UCSD-AML1 (cell line): ENCODE measurements at regions not wholly inside any gene's neighbourhood (a gene's known extent, or its start where the extent isn't known, plus 50 kb on each side); places are given as distances from the start of the nearest gene placed in this dataset.

Source experiments
- DNase-seq: peaks from one replicate; lab custom pipeline; 2025; ENCODE audit not compliant: unreplicated experiment; lab: John Stamatoyannopoulos, UW

DNA sequence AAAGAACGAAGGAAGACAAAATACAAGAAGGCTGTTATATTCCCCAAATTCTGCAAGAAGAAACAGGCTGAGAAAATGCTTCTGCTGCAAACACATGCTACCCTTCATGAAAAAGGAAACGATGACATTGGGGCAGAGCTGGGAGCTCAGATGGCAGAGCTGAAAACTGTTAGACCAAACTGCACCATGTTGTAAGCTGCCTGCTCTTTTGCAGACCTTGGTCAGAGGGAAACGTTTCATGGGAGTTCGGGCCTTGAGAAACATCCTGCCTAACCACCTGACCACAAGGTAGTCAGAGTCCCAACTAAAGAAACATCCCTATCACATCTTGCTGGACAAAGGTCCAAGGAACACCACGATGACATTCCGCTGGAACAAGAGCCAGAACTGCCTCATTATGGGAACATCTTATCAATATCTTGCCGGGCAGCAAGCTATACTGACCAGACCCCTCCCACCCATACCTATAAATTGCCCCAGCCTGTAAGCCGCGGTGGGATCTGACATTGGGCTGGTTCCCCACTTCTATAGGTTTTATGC is 110.7 kb upstream of the CTSC start:
- no peak for DNase-seq

DNA sequence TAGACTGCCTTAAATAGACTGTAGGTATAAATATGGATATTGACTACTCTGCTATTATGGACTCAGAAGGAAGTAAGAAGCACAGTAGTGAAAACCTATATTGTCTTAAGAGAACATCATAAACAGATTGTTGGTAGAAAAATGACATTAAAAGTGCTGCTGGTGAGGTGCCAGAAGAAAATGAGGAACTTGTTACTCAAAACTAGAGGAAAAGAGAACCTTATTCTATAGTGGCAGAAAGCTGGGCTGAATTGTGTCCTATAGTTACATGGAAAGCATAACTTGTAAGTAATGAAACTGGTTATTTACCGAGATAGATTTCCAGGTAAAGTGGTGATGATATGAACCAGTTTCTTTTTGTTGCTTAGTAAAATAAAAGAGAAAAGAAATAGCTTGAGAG is 109.7 kb upstream of the CTSC start:
- DNase-seq: no peak

DNA sequence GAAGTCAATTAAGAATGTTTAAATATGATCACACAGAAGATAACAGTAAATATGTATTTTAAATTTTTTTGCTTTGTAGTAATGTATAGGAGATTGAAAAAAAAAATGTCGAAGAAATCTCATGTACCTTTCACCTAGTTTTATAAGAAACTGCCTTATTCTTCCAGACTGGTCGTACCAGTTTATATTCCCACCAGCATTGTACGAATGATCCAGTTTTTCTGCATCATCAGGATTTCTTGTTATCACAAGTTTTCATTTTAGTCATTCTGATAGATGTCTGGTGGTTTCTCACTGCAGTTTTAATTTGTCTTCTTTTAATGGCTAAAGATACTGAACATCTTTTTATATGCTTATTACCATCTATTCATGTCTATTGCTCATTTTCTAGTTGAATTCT is 101.8 kb upstream of the CTSC start:
- DNase-seq: no peak

DNA sequence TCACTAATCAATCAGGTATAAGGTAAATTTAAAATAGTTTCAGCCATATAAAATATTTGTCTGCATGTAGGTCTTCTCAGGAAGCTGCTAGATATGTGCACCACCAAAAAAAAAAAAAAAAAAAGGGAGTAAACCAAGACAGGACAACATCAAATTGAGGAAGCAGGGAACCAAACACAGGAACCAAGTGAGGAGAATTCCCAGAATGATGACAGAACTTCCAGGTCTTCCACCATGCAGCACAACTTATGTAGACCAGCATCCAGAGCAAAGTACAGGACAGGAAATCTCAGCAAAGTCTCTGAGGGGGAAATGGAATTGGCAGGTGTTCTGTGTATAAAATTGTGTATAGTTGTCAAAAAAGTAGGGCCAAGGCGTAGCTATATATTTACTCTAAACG is 101.2 kb upstream of the CTSC start:
- DNase-seq: no peak

DNA sequence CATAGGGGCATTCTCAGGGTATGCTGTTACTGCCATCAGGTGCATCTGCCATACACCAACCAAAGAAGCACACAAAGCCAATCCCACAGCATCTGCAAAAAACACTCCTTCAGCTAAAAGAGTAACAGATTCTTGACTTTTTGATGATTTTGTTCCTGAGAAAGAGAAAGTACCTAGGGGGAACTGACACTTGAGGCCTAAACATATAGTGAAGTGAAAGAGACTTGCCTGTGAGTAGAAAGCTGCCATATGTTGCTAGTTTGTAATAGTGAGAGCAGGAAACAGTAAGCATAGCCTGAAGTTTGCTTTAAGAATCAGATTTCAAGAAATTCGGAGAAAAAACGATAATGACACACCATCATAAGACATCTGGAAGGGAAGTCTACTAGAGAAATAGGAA is 97.9 kb upstream of the CTSC start:
- DNase-seq: no peak

DNA sequence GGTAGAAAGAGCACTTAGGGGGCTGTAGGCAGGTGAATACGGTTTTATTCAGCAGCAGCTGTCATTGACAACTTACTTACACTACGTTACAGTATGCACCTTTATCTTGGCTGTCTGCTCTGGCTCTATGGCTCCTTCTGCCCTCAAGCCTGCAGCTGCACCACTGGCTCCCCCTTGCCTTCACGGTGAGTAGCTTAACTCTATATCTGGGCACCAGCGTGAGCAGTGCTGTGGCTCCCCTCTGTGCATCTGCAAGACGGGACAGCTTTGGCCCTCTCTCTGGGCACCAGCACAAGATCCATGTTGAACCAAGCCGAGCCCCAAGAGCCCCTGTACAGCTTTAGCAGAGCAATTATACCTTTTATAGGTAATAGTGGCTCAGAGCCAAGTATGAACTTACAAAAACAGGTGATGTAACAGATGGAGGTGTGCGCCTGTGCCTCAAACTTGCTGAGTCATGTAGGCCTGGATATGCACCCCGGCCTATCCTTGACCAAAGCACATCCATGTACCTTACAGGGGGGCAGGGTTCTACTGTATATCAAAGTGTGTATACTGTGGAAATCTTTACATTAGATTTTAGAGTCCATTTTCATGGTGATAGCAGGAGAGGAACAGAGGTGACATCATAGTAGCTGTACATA is 96.9 kb upstream of the CTSC start:
- peak; percentile 17 for DNase-seq

DNA sequence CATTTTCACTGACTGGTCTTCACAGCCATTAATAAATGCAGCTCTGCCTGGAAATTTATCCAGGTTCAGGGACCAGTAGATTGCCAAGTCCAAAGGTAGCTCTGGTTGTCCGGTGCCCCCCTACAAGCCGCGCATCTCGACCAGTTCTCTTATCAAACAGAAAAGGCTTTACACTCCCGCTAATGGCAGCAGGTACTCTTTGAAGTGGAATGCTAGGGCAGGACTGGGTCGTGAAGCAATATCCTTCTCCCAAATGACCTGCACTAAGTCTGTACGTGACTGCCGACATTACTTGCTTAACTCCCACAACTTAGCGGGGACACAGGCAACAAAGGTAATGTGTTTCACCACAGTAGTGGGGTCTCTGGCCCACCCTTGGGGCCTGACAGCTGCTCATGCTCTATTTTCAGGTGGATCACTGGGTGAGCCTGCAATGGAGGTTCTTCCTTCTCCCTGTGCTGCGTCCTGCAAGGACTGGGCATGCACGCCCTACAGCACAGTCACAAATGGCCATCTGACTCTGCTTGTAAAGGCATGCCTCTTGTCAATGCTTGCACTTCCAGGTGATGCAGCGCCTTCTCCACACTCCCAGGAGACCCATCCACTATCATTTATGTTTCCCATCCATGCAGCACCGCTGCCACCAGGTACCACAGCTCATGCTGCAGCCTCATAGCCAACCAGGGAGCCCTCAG is 96.1 kb upstream of the CTSC start:
- no peak for DNase-seq

DNA sequence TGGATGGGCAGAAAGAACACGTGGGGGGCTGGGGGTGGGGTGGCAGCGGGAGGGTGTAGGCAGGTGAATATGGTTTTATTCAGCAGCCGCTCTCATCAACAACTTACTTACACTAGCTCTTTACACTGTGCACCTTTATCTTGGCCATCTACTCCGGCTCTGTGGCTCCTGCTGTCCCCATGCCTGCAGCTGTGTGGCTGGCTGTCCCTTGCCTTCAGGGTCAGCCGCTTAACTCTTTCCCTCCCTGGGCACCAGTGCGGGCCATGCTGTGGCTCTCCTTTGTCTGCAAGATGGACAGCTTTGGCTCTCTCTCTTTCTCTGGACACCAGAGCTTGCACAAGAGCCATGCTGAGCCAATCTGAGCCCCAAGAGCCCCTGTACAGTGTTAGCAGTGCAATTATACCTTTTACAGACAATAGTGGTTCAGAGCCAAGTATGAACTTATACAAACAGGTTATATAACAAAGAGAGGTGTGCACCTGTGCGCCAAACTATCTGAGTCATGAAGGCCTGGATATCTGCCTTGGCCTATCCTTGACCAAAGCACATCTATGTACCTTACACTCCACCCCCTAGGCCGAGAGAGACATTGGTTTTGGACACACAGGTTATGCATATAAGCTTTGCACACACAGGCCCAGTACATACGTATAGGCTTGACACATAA is 94.3 kb upstream of the CTSC start:
- no peak for DNase-seq

DNA sequence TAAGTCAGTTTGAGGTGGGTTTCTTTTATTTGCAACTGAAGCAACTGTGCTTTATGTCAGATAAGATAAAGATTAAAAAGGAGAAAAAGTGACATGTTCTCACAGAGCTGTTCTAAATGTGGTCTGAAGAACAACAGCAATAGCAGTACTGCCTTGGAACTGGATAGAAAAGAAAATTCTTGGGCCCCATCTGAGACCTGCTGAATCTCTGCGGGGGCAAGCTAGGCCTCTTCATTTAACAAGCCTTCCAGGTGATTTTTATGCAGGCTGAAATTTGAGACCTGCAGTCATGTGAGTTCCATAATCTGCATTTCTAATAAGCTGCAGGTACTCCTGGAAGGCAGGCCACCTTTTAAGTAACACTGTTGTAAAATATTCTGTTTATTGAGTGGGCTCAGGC is 91.4 kb upstream of the CTSC start:
- DNase-seq: no peak

DNA sequence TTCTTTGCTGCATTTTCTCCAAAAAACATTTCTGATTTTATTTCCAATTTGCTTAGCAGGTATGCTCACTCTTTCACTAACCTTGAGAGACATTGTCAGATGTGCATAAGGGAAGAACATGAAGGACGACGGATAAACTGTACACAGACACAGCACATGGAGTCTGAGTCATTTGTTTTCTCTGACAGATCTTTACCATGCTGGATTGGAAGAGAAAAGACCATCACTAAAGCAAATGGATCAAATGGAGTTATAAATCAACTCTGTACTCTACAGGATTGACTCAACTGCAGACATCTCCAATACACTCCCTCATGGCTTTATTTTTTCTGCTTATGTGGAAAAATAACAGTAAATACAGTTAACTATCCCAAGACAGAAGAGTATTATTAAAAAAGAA is 90.2 kb upstream of the CTSC start:
- no peak for DNase-seq

DNA sequence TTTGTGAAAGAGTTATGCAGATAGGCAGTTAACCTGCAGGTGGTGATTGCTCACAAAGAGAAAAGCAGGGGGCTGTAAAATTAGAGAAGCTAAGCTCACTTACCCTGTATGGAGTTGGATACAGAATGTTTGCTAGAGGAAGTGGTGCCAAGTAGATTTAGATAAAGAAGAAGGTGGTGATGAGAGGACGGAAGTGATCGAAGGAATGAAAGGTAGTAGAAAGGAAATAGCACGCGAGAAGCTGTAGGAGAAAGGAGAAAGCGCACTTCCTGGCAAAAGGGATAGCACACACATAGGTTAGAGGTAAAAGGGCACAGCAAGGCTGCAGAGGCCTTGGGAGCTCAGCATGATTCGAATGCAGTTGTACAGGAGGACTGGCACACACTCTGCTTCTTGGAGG is 87.3 kb upstream of the CTSC start:
- no peak for DNase-seq

DNA sequence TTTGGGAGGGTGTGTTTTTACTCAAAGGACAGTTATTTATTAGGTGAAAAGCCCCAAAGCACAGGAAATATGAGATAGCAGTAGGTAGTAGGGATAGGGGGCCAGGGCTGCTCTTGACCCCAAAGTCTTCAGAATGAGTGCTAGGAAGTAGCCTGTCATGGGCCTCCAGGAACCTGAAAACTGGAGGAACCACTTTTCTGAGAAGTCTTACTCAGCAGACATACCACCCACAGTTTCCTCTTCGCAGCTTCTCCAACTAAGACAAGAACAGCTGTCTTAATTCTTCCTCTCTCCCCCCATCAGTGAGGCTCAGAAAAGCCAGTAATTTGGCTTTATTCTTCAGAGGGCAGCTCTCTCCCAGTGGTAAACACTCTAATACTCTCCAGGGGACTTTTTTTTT is 84.0 kb upstream of the CTSC start:
- peak; percentile 42 for DNase-seq

DNA sequence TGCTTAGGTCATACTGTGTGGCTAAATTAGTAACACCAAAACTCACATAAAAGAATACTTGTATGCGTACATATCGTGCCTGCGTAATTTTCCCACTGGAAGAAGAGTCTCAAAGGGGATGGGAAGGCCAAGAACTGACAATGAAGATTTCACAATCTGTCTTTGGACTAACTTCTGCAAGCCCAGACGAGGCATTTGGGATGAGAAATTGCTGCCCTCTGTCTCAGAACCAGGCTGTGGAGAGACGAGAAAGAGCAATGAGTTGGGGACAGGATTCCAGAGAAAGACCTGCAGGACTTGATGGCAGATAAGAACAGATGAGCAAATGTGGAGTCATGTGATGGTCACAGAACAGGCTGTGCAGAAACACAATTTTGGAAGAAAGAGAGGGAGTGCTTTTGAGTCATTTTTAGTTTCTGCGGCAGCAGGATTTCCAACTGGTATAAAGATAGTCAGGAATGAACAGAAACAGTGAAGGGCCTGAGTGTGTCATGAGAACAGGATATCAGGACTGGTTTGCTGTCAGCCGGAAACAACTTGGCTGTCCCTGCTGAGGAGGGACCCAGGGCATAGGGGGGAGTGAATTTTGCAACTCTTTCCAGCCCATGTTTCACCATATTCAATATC is 82.7 kb upstream of the CTSC start:
- DNase-seq: peak; percentile 40

DNA sequence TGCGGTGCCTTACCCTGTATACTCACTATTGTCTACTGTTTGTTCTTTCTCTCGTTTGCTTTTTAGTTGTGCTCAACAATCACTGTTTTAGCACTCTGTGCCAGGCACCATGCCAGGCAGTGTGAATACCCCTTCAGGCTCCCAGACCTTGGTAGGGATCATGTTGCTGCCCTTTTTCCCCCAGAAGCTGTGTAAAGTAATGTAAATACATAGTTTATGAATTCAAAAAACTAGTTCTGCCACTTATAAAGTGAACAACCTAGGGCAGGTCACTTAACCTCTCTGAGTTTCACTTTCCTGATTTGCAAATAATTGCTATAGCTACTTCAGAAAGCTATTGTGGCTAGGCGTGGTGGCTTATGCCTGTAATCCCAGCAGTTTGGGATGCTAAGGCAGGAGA is 81.0 kb upstream of the CTSC start:
- no peak for DNase-seq

DNA sequence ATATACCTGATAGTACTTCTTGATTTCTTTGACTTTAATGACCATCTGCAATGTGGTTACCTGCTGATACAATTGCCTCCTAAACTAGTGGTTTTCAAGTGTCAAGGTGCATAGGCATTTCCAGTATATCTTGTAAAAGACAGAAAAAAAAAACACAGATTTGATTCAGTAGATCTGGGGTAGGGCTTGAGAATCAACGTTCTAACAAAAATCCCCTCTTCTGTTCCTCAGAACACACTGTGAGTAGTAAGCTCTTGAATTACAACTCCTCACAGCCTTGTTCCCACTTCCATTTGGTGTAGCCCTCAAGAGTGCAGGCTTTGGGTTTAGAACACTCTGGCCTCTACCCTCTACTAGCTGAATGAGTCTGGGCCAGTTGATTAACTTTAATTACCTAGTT is 78.0 kb upstream of the CTSC start:
- no peak for DNase-seq

DNA sequence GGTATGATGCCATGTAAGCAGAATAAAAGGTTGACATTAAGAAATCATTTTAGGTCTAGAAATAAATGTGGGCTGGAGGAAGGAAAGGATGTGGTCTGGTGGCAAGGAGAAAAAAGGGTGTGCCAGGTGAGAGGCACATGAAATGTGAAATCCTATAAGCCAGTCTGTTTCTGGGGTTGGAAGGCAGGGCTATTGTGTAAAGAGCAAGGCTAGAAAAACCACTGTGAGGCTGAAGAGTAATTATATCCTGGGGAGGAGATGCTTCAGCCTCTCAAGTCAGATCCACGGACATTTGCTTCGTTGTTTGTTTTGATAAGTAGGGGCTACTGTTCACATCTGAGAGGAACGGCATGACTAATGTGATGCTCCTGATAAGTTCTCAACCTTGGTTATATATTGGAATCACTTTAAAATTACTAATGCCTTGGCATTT is 77.5 kb upstream of the CTSC start:
- peak; percentile 16 for DNase-seq

DNA sequence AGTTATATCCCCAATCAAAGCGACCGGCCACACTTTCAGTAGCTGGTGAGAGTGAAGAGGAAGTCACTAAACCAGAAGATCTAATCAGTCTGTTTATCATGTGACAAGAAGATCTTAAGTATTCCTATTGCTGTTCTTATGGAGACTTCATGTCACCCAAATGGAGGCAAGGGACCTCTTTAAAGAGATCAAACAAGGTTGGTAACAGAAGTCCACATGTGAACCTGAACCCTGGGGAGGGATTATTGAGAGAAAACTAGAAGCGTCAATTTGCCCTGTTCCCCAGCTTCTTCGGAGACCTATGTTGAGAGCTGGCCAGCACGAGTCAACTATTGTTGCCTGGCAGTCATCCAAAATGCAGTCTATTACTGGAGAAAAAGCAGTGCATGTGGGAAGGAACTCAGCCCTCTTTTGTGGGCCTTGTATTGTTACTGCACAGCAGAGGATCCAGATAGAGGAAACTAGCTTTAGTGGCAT is 76.9 kb upstream of the CTSC start:
- DNase-seq: peak; percentile 40

DNA sequence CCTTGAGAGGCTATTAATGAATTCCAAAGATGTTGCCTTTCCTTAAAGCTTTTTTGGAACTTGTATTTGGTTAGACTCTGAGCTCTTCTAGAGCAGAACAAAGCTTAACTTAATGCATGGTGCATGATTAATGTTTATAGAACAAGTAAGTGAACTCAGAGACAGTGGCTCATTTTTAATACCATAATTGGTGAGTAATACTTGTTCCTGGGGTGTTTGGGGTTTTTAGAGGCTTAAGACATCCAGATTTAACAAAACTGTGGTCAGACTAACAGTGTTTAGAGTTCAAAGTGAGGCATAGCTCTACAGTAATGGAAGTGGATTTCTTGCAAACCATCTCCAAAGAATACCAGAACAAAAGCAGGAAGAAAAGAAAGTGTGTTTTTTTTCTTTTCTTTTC is 73.7 kb upstream of the CTSC start:
- DNase-seq: no peak

DNA sequence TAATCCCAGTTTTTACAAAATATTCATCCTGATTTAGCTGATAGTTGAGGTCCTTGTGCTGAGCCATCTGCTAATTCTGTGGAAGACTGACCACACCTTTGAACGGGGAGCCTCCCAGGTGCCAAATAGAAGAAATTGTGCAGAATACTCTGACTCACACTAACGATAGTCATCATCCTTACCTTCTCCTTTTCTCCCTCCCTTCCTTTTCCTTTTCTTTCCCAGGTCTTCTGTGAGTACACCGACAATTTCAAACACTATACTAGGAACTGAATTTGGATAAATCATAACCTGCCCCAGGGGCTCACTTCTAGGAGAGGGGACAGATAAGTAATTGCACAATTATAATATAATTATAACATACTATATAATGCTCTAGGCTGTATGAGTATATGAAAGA is 73.1 kb upstream of the CTSC start:
- no peak for DNase-seq

DNA sequence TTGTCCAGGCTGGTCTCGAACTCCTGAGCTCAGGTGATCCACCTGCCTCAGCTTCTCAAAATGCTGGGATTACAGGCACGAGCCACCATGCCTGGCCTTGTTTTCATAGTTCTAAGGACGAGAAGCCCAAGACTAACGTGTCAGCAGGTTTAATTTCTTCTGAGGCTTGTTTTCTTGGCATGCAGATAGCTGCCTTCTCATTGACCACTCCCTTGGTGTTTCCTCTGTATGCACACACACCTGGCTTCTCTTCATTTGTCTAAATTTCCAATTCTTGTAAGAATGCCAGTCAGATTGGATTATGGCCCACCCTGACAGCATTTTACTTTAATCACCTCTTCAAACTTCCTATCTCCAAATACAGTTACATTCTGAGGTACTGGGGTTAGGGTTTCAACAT is 72.5 kb upstream of the CTSC start:
- DNase-seq: no peak

DNA sequence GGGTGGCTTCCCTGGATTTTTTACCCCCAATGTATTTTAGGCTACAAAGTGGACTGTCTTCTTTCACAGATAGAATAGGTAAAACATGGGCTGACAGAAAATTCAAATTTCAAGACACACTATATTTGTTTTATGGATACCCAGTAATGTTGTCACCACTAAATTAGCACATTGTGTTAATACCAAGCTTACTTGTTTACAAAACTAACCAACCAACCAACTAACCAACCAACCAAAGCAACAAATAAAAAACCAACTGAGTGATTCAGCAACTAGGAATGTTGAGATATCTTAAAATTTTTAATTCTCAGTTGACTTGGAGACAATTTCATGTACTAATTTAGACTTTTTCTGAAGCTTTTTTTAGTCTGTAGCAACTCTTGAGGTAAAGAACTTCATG is 69.3 kb upstream of the CTSC start:
- no peak for DNase-seq

DNA sequence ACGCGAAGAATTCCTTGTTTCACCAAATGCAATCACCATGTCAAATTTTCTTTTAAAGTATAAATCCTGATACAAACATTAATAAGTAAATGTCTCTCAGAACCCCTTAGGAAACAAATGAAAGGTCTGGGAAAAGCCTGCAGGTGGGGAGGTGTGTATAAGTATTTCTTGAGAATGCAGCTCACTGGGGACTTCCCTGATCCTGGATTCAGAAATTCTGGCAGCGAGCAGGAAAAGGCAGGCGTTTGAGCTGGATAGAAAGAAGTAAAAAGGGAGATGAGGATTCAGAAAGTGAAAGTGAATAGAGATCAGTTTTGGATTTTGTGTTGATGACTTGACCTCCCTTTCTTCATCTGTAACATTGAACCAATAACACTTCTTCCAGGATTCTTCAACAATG is 68.3 kb upstream of the CTSC start:
- no peak for DNase-seq
